ENCODE measurements at regions not wholly inside any gene's neighbourhood (a gene's known extent, or its start where the extent isn't known, plus 50 kb on each side); places are given as distances from the start of the nearest gene placed in this dataset.

DNA sequence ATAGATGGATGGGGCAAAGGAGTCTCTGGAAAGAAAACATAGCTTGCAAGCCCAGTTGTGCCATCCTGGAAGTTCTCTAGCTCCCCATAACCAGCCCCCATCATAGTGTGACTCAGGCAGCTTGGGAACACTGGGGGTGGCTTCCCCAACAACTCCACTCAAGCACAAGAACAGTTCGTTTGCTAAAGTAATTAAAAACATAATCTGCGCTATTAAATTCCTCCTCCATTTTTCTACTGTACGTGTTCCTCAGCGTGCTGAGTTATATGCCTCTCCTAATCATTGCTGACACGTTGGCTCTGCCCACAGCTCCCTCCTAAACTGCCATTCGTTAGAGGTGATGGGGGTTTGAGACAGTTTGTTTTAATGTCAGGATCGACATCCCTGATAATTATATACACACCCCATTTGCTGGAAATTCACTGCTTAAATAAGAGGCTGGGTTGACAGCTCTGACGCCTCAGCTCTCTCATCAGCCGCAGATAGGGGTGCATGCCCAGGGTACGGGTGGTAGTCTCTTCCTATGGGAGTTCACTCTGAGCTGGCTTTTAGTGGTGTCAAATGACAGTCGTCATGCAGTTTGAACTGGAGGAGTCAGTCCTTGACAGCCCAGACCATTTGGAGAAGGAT lies 59.5 kb upstream of the SEZ6L start:
- Histone ChIP-seq H3K36me3 (replicated peaks in 1 of 2; ENCODE audit: insufficient read depth in 1 of 2, low read depth in 2 of 2) (no peaks in the 10 kb centered on the region), H3K4me3 (no peak overlapping the region), H3K9me3 (no peaks in the 10 kb centered on the region), H3K27me3 (no peaks in the 10 kb centered on the region), H3K27ac (no peak overlapping the region), H3K4me1 (no peaks in the 10 kb centered on the region)
- intact Hi-C loops (cut with DNase I) = no loop called here
- ATAC-seq (no peak), DNase-seq (no peak)
- 59 to 61% methylated on average over 11 of the region's 11 CpGs for WGBS, 2 donors
- TF ChIP-seq, protein P1, sequence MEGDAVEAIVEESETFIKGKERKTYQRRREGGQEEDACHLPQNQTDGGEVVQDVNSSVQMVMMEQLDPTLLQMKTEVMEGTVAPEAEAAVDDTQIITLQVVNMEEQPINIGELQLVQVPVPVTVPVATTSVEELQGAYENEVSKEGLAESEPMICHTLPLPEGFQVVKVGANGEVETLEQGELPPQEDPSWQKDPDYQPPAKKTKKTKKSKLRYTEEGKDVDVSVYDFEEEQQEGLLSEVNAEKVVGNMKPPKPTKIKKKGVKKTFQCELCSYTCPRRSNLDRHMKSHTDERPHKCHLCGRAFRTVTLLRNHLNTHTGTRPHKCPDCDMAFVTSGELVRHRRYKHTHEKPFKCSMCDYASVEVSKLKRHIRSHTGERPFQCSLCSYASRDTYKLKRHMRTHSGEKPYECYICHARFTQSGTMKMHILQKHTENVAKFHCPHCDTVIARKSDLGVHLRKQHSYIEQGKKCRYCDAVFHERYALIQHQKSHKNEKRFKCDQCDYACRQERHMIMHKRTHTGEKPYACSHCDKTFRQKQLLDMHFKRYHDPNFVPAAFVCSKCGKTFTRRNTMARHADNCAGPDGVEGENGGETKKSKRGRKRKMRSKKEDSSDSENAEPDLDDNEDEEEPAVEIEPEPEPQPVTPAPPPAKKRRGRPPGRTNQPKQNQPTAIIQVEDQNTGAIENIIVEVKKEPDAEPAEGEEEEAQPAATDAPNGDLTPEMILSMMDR (IDR thresholded peaks at IDR 0.05) = no peak
- no peak for TF ChIP-seq POLR2A (IDR thresholded peaks at IDR 0.05)

DNA sequence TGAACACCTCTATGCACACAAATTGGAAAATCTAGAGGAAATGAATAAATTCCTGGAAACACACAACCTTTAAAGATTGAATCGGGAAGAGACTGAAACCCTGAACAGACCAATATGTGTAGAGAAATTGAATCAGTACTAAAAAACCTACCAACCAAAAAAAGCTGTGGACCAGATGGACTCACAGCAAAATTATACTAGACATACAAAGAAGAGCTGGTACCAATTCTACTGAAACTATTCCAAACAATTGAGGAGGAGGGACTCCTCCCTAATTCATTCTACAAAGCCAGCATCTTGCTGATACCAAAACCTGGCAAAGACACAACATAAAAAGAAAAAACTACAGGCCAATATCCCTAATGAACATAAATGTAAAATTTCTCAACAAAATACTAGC lies 54.4 kb upstream of the SEZ6L start:
- Histone ChIP-seq H3K27me3 (no peaks in the 10 kb centered on the region), H3K4me3 (no peak overlapping the region), H3K9me3 (no peaks in the 10 kb centered on the region), H3K4me1 (no peaks in the 10 kb centered on the region), H3K27ac (no peak overlapping the region), H3K36me3 (replicated peaks in 1 of 2; ENCODE audit: insufficient read depth in 1 of 2, low read depth in 2 of 2) (no peaks in the 10 kb centered on the region)
- TF ChIP-seq POLR2A (IDR thresholded peaks at IDR 0.05) = no peak
- TF ChIP-seq, protein P1 (IDR thresholded peaks at IDR 0.05) = no peak
- 72 to 88% methylated on average over 1 of the region's 1 CpG for WGBS, 2 donors
- intact Hi-C loops (cut with DNase I) = no loop called here
- DNase-seq (no peak), ATAC-seq (no peak)

DNA sequence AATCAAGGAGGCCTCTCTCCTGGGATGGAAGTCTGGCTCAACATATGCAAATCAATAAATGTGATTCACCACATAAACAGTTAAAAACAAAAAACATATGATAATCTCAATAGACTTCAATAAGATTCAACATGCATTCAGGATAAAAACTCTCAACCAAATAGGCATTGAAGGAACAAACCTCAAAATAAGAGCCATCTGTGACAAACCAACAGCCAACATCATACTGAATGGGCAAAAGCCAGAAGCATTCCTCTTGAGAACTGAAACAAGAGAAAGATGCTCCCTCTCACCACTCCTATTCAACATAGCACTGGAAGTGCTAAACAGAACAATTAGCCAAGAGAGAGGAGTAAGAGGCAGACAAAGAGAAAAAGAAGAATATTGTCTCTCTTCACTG lies 54.0 kb upstream of the SEZ6L start:
- Histone ChIP-seq H3K36me3 (replicated peaks in 1 of 2; ENCODE audit: insufficient read depth in 1 of 2, low read depth in 2 of 2) (no peaks in the 10 kb centered on the region), H3K27ac (no peak overlapping the region), H3K4me1 (no peaks in the 10 kb centered on the region), H3K27me3 (no peaks in the 10 kb centered on the region), H3K9me3 (no peaks in the 10 kb centered on the region), H3K4me3 (no peak overlapping the region)
- TF ChIP-seq POLR2A (IDR thresholded peaks at IDR 0.05) = no peak
- TF ChIP-seq, protein P1 (IDR thresholded peaks at IDR 0.05) = no peak
- no peak for DNase-seq
- no peak for ATAC-seq
- intact Hi-C loops (cut with DNase I) = no loop called here

Data from body of pancreas (tissue), 4 donors.